ENCODE measurements at regions not wholly inside any gene's neighbourhood (a gene's known extent, or its start where the extent isn't known, plus 50 kb on each side); places are given as distances from the start of the nearest gene placed in this dataset.

DNA sequence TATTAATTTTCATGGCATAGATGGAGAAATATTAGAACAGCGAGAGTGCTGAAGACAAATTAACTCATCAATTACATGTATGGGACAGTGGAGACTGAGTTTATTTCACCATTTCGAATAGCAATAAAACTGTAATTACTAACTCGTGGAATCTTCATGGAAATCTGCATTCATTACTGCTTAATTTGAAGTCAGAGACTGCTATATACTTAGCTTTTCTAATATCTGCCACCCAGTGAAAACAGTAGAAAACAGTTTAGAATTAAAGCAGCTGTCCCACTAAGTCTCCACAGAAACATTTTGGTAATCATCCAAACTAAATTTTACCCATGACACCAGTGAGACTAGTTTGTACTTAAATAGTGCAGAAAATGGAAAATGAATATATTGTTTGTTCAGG lies 56.8 kb downstream of the IZUMO3 start:
- DNase-seq: no peak

DNA sequence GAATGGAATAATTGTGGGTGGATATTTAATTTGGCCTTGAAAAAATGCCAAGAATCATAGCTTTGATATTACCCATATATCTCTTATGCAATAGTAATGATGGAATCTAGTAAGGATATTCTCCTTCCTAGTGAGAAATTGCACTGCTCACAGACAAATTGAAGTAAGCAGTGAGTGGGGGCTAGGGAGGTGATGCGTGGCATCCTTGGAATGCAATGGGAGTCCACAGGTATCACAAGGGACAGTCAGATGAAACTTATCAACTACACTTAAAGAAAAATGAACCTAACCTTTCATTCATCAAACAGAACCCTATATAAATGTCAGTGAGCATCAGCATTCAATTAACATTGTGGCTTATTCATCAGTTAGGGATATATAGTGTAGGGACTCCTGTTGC lies 57.8 kb downstream of the IZUMO3 start:
- no peak for DNase-seq

DNA sequence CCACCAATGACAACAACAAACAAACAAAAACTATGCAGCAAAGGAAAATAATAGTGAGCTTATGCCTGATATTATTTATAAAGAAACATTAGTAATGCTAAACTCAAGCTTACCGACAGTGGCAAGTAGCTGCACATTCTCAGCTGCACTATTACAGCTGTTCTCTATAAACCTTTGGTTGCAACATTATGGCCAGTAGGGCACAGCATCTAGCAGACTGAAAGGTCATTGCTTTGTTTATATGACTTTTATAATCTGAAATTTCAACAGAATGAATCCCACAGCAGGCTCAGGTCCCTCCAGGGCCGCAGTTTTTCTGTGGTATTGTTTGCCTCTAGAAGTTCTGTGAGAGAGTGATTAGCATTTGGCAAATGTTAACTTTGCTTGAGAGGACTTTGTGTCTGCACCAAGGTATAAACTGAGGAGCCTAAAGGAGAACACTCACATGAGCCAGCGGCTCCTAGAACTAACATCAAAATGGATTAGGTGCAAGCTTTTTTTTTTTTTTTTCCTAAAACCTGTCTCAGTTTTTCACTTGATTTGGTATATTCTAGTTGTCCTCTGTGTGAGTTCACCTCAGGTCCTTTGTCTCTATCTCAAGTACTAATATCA lies 58.3 kb downstream of the IZUMO3 start:
- DNase-seq: no peak

DNA sequence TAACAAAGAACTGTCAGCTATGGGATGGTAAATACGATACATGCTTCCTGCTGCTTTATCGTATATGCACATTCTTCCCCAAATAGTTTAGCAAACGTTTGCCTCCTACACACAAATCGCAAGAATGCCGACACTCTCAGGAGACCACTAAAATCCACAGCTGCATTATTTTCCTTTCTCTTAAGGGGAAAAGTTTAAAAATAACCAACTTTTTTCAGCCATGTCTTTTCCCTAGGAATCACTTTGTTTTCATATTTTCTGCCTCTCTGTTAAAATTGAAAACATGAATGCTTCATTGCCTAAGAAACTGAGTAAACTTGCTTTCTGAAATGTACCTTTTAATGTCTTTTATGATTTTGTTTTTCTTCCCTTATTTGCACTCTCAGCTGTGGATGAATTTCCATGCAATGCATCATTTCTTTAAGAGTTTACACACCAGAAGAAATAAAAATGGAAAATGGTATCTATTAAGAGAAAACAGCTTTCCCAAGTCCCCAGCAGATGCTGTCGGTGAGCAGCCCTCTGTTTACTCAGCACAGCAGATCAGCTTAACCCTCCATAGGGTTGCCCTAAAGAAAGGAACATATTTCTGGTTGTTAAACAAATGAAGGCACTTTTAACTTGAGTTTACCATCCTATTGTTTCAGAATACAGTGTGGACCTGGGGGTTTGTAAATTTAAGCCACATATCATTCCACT lies 66.2 kb downstream of the IZUMO3 start:
- no peak for DNase-seq

DNA sequence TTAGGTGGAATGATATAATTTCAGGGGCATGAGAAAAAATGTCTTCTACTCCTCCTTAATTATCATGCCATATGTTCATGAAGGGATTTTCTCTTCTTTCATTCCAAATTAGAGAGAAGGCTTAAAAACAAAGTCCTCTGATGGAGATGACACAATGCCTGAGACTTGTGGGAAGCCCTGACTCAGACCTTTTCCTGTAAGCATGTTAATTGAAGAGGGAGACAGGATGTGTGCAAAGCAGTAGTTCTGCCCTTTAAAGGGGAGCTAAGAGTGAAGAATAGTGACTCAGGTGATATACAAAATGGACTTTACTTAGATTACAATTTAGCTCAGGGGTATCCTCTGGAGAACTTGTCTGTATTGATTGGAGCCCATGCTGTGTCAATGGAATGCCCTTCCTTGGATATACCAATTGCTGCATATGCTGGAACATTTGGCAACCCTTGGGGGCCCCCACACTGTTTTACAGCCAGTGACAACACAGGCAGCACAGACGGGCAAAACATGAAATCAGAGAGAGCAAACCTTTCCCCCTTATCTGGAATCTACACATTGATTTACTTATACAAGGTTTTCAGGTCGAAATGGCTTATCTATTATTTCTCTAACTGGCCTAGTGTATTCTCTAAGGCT lies 81.3 kb downstream of the IZUMO3 start:
- DNase-seq: no peak

DNA sequence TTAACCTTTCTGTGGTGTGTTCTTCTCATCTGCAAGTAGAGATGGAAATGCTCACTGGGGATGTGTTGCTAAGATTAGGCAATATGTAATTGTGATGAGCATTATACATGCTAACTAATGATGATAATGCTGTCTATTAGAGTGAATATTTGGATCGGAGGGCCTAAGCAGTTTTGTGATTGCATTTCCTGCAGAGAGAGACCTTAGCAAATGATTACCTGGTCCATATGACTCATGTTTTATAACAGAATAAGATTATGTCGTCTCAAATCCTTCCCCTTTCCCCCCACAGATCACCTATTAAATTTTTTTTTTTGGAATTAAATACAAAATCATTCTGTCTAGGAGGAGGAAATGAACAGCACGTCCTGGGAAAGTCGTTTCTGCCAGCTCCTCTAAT lies 82.7 kb downstream of the IZUMO3 start:
- no peak for DNase-seq

DNA sequence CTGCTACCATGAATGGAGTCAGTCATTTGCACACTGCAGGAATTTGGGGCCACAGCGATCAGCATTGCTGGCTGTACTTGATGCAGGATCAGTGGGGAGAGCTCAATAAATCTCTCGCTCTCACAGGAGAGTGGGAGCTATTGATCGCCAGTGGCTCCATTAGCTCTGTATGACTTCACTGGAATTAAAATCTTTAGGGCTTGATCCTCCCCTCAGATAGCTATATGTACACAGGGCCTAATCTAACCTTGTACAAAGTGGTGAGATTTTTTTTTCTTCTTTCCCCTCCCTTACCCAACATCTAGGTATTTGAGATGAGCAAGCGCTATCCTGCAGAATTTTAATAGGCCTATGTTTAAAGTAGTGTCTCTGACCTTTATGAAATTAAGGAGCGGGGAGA lies 84.9 kb downstream of the IZUMO3 start:
- no peak for DNase-seq

DNA sequence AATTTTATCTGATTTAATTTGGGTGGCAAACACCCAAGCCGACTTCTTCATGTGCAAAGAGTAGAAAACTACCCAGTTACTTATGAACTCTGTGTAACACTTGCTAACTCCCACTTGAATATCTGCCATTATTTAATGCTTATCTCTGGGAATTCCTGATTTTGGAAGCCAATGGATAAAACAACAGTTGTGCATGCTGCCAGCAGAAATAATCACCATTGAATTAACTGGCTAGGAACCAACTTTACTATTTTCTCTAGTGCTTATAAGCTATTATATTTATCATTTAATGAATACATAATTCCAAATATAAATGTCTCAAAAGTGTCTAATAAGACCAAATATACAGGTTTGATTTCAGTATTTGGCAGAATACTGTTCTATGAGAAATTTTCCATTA lies 85.7 kb downstream of the IZUMO3 start:
- DNase-seq: no peak

DNA sequence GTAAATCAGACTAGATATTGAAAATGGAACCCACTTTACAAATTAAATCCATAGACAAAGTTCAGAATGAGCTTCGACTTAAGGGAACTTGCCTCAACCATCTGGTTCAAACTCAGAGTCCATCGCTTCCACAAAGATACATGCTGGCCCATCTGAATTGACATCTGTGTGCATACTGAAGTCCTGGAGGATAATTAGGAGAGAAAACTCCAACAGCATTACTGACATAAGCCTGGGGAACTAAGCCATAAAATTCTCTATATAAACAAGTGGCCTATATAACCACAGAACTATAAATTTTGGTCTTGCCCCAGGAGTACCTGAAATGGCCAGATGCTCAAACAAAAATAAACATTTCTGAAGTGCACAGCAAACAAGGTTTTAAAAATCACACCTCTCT lies 94.4 kb downstream of the IZUMO3 start:
- DNase-seq: no peak

DNA sequence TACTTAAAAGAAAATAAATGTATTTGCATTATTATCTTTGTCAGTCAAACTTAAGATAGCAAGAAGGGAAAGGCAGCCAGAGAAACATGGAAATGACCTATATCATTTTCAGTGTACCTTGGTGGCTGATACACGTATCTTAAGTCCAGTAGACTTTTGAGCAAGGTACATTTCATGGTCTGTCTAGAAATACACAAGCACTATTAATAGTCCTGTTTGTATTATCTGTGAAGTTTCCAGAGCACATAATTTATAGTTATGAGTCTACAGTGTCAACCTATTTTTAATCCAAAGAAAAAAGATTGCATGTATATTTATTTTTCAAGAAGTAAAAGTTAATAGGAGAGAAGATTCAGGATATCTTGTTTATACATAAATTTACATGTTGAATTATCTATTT lies 95.7 kb downstream of the IZUMO3 start:
- DNase-seq: no peak

DNA sequence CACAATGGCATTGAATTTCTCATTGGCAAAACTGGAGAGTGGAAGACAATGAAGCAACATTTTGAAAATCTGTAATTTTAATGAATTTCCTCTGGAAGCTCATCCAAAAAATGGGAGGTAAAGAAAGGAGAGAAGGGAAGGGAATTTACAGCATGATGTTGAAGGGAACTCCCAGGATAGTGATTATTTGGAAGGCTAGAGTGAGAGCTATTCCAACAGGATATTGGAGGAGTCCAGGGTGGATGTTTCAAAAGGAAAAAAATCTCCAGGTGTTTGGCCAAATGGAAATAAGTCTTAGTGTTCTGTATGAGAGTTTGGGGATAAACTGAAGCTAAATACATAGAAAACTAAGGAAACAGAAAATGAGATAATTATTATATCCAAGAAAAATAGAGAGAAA lies 106.2 kb downstream of the IZUMO3 start:
- no peak for DNase-seq

DNA sequence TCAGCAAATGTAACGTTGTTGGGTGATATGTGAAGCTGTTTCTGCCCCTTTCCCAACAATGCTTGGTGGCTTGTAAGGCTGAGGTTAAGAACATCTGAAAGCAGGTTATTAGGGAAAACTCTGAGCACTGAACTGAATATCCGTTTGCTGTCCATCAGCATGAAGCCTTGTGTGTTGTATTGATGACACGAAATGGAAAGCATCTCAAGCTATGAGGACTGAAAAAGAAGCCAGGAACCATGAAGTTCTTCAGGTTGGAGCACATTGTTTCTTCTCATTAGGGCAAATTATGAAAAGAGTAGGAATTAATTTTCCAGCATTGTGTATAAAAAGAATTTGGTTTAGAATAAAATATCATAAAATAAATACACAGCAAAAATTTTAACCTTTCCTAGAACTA lies 106.8 kb downstream of the IZUMO3 start:
- no peak for DNase-seq

DNA sequence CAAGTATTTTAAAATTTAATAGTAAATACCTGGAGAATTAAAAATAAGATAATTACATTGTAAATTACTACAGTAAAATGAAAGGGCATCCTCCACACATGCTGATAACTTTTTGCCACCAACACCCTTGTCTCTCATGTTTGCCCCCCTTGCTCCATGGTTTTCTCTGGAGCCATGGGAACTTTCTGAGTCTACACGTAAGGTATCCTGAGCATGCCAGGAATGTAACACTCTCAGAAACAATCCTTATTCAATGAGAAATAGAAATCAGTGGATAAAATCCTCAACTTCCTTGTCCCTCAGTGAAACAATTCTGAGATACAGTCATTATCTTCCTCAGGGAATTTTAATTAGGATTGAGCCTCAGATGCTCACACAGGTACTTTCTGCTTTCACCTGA lies 108.9 kb downstream of the IZUMO3 start:
- DNase-seq: no peak

DNA sequence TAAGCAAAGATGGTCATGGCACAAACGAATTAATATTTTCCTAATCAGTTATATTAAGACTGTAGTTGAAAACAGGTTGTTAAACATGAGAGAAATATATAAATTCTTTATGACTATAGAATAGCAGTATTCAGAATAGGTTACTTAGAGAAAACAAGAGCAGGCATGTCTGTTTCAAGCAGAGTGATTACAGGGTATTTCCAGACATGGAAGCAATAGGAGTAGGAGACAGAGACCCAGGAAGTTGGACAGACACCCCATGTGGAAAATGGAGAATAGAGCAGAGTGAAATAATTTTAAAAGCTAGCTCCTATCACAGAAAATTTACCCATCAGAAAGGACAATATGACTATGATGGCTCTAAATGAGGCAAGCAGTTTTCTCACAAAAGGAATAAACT lies 111.5 kb downstream of the IZUMO3 start:
- DNase-seq: no peak

DNA sequence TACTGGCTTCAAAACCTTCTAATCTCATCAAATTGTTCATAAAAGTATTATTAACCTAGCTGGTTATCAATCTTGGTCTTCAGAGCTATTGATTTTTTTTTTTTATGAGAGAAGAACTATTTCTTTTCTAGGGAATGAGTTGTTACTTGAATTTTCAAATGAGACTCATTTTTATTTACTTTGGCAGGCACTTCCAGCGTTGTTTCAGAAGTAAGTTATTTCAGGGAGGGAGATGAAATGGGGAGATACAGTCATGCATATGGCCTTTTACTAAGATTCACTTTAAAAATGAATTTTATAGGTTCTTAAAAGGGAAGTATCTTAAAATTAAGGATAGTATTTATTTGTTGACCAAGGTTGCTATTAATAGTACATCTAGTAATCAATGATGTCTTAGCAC lies 129.6 kb downstream of the IZUMO3 start:
- no peak for DNase-seq

DNA sequence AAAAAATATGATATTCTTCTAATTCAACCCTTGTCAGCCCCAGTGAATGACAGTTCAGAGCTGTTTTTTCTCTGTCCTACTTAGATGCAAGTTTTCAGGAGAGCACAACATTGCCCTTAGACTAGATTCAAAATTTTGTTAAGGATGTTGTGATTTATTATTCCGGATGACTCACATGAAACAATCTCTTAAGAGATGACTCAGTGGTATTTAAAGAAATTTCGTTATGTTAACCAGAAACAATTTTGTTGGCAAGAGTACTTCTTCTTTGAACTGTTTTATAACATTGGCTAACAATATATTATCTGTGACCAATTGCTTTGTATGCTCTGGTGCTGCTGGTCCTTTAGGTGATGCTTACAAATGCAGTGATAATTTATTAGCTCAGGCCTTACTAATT lies 132.0 kb downstream of the IZUMO3 start:
- no peak for DNase-seq

DNA sequence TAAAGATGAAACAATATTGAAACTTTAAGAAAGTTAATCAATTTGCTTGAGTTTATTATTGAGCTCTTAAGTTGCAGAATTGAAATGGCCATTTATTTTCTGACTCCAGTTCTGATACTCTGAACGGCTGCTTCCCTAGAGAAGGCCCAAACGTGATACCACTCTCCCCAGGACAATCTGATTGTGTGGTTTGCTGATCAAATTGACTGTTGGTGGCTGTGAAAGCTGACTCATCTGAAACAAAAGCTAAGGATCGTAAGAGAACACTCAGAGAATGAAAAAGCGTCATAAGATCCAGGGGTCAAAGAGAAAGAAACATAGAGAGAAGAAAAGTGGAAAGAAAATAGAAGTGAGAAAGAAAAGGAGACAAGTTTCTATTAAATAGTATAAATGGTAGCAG lies 147.2 kb downstream of the IZUMO3 start:
- no peak for DNase-seq

DNA sequence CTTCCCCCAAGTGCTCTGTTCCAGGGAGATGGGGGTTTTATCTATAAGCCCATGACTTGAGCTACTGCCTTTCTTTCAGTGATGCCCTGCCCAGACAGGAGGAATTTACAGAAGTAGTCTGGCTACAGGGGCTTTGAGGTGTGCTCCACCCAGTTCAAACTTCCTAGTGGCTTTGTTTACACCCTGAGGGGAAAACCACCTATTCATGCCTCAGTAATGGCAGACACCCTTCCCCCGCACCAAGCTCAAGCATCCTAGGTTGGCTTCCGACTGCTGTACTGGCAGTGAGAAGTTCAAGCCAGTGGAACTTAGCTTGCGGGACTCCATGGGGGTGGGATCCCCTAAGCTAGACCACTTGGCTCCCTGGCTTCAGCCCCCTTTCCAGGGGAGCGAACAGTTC lies 154.6 kb downstream of the IZUMO3 start:
- no peak for DNase-seq

DNA sequence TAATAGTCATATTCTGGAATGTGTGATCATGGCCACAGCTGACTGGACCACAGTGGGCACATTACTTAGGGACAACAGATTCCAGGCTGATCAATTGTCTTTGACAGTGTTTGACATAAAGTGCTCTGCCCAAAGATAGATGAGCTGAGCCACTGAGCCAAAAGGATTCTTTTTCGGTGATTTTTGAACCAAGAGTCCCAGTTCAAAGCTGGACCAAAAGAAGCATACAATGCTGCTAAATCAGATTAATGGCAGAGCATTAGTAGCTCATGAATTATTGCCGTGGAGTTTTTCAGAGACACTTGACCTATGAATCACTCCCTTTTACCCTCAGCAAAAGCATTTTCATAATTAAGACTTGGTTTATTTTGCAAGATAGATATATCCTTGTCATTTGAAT lies 160.6 kb downstream of the IZUMO3 start:
- no peak for DNase-seq

DNA sequence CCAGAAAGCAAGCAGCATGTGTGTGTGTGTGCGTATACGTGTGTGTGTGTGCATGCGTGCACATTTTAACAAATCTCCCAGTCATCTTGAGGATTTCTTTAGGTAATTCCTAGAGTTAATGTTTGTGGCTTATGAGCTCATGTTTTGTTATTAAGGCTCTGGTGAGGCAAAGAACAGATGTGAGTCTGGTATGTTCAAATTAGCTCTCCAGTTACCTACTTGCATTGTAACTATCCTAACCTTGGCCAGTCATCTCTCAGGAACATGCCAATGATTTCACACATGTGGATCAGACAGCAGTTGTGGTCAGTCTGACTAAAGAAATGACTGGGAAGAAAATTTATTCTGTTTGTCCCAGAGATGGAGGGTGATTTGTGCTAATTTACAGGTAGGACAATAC lies 163.1 kb downstream of the IZUMO3 start:
- no peak for DNase-seq

DNA sequence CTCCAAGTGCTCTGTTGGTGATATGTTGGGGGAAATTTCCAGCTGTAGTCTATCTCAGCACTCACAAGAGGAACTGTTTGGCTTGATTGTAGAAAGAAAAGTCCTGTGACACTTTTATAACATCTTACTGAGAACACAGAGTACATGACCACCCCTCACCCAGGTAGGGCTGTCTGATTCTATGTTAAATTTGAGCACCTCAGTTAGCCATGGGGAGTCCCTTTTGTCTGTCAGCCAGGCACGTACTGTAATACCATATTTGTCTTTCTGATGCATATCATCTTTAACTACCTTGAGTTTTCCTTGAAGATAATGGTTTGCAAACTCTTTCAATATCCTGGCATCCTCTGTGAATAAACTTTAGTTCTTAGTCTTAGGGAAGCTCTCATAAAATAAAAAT lies 164.5 kb downstream of the IZUMO3 start:
- DNase-seq: no peak

DNA sequence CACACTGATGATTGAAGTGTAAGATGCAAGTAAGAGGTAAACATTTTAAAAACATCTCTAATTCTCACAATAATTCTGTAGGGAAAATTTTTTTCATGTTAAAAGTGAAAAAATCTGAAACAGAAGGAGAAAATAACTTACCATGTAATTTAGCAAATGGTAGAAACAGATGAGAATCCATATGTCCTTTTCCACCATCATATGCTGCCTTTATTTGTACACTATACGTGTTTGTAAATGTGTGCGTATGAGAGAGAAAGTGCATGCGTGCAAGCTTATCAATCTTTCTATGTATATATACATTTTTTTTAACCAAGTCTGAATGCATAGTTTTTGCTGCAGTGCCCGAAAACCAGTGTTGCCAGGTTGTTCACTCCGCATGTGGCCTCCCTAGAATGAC lies 186.7 kb downstream of the IZUMO3 start:
- no peak for DNase-seq

DNA sequence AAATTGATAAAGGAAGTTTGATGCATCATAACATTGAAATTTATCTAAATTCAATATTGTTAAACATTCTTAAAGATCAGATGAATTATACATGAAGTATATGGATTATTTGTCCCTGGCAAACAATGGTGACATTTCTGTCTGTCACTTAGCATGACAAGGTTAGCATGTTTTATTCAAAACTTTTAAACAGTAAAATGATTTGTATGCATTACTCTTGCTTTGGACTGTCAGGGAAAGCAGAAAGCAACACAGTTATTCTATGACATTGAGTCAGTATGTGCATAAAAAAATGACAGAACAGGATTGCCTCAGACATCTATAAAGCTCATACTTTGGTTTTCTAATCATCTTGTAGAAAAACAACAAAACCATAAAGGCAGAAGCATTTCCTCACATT lies 193.7 kb downstream of the IZUMO3 start:
- DNase-seq: no peak

DNA sequence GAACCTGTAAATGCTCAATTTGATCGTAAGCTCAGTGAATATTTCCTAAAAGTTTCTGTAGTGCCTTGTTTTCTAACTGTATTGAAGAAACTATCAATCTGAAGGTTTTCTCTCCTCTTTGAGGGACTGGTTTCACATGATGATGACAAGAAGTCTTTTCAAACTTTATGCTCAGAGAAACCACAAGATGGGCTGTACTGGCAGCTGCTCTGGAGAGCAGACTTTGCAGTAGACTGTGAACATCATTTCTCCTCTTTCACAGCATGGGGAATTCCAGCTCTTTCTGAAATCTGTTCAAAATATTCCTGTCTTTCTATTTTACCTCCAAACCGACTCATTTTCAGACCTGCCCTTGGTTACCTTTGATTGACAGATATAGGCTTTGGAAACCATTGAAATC lies 194.4 kb downstream of the IZUMO3 start:
- no peak for DNase-seq

DNA sequence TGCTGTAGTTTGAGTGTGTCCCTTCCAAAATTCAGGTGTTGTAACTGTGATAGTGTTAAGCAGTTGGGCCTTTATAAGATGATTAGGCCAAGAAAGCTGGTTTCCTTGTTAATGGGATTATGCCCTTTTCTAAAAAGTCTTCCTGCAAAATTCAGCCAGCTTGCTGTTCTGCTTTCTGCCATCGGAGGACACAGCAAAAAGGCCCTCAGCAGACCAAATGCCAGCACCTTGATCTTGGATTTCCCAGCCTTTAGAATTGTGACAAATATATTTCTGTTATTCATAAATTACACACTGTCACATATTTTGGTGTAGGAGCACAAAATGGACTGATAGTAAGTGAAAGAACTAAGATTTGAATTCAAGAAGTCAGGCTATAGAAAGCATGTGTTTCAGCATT lies 203.2 kb downstream of the IZUMO3 start:
- DNase-seq: no peak

All from NCI-H1930 (cell line).